Smooth muscle cell (in vitro differentiated cells): ENCODE measurements at regions not wholly inside any gene's neighbourhood (a gene's known extent, or its start where the extent isn't known, plus 50 kb on each side); places are given as distances from the start of the nearest gene placed in this dataset.

Source experiments
- DNase-seq: peaks from one replicate; lab custom pipeline; 2025; ENCODE audit not compliant: unreplicated experiment; lab: John Stamatoyannopoulos, UW
- H2AFZ ChIP-seq: fragments of 200-600 bp; sonication (generic); 2 replicates; pipeline ENCODE4 v1.6.0; 2016; ENCODE audit warnings: antibody characterized with exemption, low read depth, mild to moderate bottlenecking
- H3F3A ChIP-seq: fragments of 200-600 bp; sonication (generic); 2 replicates; pipeline ENCODE4 v1.6.0; 2017; ENCODE audit warnings: antibody characterized with exemption, low read depth
- H3K27ac ChIP-seq: fragments of 200-600 bp; sonication (generic); 2 replicates; pipeline ENCODE4 v1.5.1; 2016; ENCODE audit warnings: low read depth, mild to moderate bottlenecking
- H3K27me3 ChIP-seq: fragments of 200-600 bp; sonication (generic); 2 replicates; pipeline ENCODE4 v1.6.1; 2016; ENCODE audit warnings: low read depth, mild to moderate bottlenecking
- H3K36me3 ChIP-seq: fragments of 200-600 bp; sonication (generic); 2 replicates; pipeline ENCODE4 v1.5.1; 2016; ENCODE audit warnings: low read depth
- H3K4me1 ChIP-seq: fragments of 200-600 bp; sonication (generic); 2 replicates; pipeline ENCODE4 v1.5.1; 2016; ENCODE audit warnings: low read depth
- H3K4me2 ChIP-seq: fragments of 200-600 bp; sonication (generic); 2 replicates; pipeline ENCODE4 v1.6.0; 2016; ENCODE audit warnings: mild to moderate bottlenecking
- H3K4me3 ChIP-seq: fragments of 200-600 bp; sonication (generic); 2 replicates; pipeline ENCODE4 v1.5.1; 2016; ENCODE audit warnings: mild to moderate bottlenecking
- H3K79me2 ChIP-seq: fragments of 200-600 bp; sonication (generic); 2 replicates; pipeline ENCODE4 v1.6.0; 2016; ENCODE audit warnings: low read depth, mild to moderate bottlenecking
- H3K9ac ChIP-seq: fragments of 200-600 bp; sonication (generic); 2 replicates; pipeline ENCODE4 v1.6.0; 2016; ENCODE audit warnings: low read depth
- H3K9me3 ChIP-seq: fragments of 200-600 bp; sonication (generic); replicated peaks from 2 replicates; pipeline ENCODE4 v1.5.1; 2016; ENCODE audit warnings: low read depth
- H4K20me1 ChIP-seq: fragments of 200-600 bp; sonication (generic); 2 replicates; pipeline ENCODE4 v1.6.0; 2016; ENCODE audit warnings: low read depth
- CTCF ChIP-seq: fragments of 200-600 bp; sonication (generic); IDR thresholded peaks from 2 replicates; pipeline ENCODE4 v1.5.1; 2017; ENCODE audit warnings: borderline replicate concordance, mild to moderate bottlenecking, antibody characterized with exemption; ENCODE audit not compliant: insufficient read depth, poor library complexity, severe bottlenecking
- WGBS: methylation state at CpG from one replicate; pipeline ENCODE4 v1.1.7; 2016; ENCODE audit warnings: low lambda C conversion rate; 5-methylcytosine and 5-hydroxymethylcytosine counted together

- H3K79me2 ChIP-seq: no peaks in the 10 kb centered on the region
- TF ChIP-seq CTCF: no peak
- H3K9ac ChIP-seq: no peak overlapping the region
- peak overlapping the region; percentile 31 for H3K27ac ChIP-seq
- H3K4me1 ChIP-seq: peaks cover 20% of the 10 kb centered on the region
- no peaks in the 10 kb centered on the region for H3K27me3 ChIP-seq
- no peak overlapping the region for H2AFZ ChIP-seq
- no peaks in the 10 kb centered on the region for H3K36me3 ChIP-seq
- WGBS: 67% methylated on average over 3 of the region's 3 CpGs
- no peaks in the 10 kb centered on the region for H3K9me3 ChIP-seq
- no peak for DNase-seq
- no peaks in the 10 kb centered on the region for H4K20me1 ChIP-seq
- no peak overlapping the region for H3K4me2 ChIP-seq
- peaks cover 5% of the 10 kb centered on the region for H3F3A ChIP-seq
- H3K4me3 ChIP-seq: no peak overlapping the region
These were observed 74.1 kb upstream of the JUN start for GRCh38 chr1:58857680-58858673.

GRCh38 chr1:58859769-58860485 lies 76.1 kb upstream of the JUN start:
- no peak overlapping the region for H3K4me2 ChIP-seq
- H2AFZ ChIP-seq: no peak overlapping the region
- H3K4me3 ChIP-seq: no peak overlapping the region
- 98% methylated on average over 3 of the region's 3 CpGs for WGBS
- H3K27ac ChIP-seq: no peak overlapping the region
- no peak for DNase-seq
- no peak for TF ChIP-seq CTCF
- H3K4me1 ChIP-seq: peaks cover 10% of the 10 kb centered on the region
- H3K9me3 ChIP-seq: no peaks in the 10 kb centered on the region
- no peaks in the 10 kb centered on the region for H3K79me2 ChIP-seq
- no peak overlapping the region for H3K9ac ChIP-seq
- H3K36me3 ChIP-seq: no peaks in the 10 kb centered on the region
- peaks cover 5% of the 10 kb centered on the region for H3F3A ChIP-seq
- H3K27me3 ChIP-seq: no peaks in the 10 kb centered on the region
- no peaks in the 10 kb centered on the region for H4K20me1 ChIP-seq

DNA sequence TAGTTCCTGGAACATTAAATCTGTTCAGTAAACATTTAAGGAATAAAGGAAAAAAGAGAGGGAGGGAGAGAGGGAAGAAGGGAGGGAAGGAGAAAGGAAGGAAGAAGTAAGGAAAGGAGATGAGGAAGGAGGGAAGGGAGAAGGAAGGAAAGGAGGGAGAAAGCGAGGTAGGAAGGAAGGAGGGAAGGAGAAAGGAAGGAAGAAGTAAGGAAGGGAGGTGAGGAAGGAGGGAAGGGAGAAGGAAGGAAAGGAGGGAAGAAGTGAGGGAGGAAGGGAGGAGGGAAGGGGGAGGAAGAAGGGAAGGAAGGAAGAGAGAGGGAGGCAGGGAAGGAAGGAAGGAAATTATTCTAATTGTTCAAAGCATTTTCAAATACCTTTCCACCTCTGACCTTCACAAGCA lies 77.2 kb upstream of the JUN start:
- 69% methylated on average over 1 of the region's 1 CpG for WGBS
- Histone ChIP-seq H3K4me3 (no peak overlapping the region), H3K27me3 (no peaks in the 10 kb centered on the region), H3K79me2 (no peaks in the 10 kb centered on the region), H3K4me2 (no peak overlapping the region), H4K20me1 (no peaks in the 10 kb centered on the region), H3K4me1 (peaks cover 9% of the 10 kb centered on the region), H3F3A (no peaks in the 10 kb centered on the region), H3K9me3 (no peaks in the 10 kb centered on the region), H2AFZ (no peak overlapping the region), H3K36me3 (no peaks in the 10 kb centered on the region), H3K9ac (no peak overlapping the region), H3K27ac (no peak overlapping the region)
- DNase-seq: no peak
- TF ChIP-seq CTCF: no peak
